Mucosa of descending colon (tissue), 3 donors: ENCODE measurements at regions not wholly inside any gene's neighbourhood (a gene's known extent, or its start where the extent isn't known, plus 50 kb on each side); places are given as distances from the start of the nearest gene placed in this dataset.

Source experiments
- ATAC-seq: fragments of 200-7000 bp; cut with Tn5 transposase; one replicate; pipeline ENCODE4 v1.9.1; 2020; ENCODE audit warnings: mild to moderate bottlenecking, moderate library complexity
- DNase-seq, 3 donors: peaks; one replicate each; pipeline ENCODE4 v3.0.0-alpha.2; 2020
- H3K36me3 ChIP-seq: fragments of 200-600 bp; one replicate; pipeline ENCODE4 v1.8.0; 2021; ENCODE audit warnings: low read depth, mild to moderate bottlenecking
- H3K4me1 ChIP-seq: fragments of 200-600 bp; one replicate; pipeline ENCODE4 v1.8.0; 2021; ENCODE audit warnings: low read depth, mild to moderate bottlenecking
- H3K4me3 ChIP-seq: fragments of 200-600 bp; one replicate; pipeline ENCODE4 v1.8.0; 2021; ENCODE audit warnings: mild to moderate bottlenecking
- H3K9me3 ChIP-seq: fragments of 200-600 bp; one replicate; pipeline ENCODE4 v1.8.0; 2021; ENCODE audit warnings: mild to moderate bottlenecking
- CTCF ChIP-seq: fragments of 200-600 bp; IDR thresholded peaks from one replicate; pipeline ENCODE4 v1.8.0; 2022; ENCODE audit warnings: antibody characterized with exemption, mild to moderate bottlenecking
- intact Hi-C, 2 donors: fragments of 100-400 bp; cut with DNase I in 1 of 2; cut with micrococcal nuclease in 1 of 2; formaldehyde crosslinking; loops; one replicate each; pipeline versions ENCODE4 v1.11.0 to v1.11.1; 2022; cut with DNase I, micrococcal nuclease
- donor health status: DM: no; HTN: no; CAD: no; lungs with moderate emphysema.
- donor health status: DM: no; HTN: no; CAD: no.
- donor health status: DM: no; HTN: yes; CAD: no.

GRCh38 chr3:30505866-30506520 is 100.4 kb upstream of the TGFBR2 start:
- DNase-seq (no peak), ATAC-seq (no peak)
- intact Hi-C loops: no loop called here
- H3K36me3 ChIP-seq: no peaks in the 10 kb centered on the region
- H3K9me3 ChIP-seq: no peaks in the 10 kb centered on the region
- H3K4me3 ChIP-seq: no peak overlapping the region
- H3K4me1 ChIP-seq: no peaks in the 10 kb centered on the region
- TF ChIP-seq CTCF: no peak

GRCh38 chr3:30508339-30508738 is 98.1 kb upstream of the TGFBR2 start:
- H3K4me1 ChIP-seq: no peaks in the 10 kb centered on the region
- no peak for TF ChIP-seq CTCF
- no peaks in the 10 kb centered on the region for H3K36me3 ChIP-seq
- H3K9me3 ChIP-seq: no peaks in the 10 kb centered on the region
- ATAC-seq (no peak), DNase-seq (no peak)
- intact Hi-C loops: no loop called here
- no peak overlapping the region for H3K4me3 ChIP-seq

GRCh38 chr3:30510596-30510995 is 95.8 kb upstream of the TGFBR2 start:
- intact Hi-C loops: loop anchor here in 1 of 2 donors (10.0 kb wide), 1 partner anchor 184 kb away; no protein-coding TSS in a partner anchor
- DNase-seq (no peak), ATAC-seq (no peak)
- H3K4me1 ChIP-seq: no peaks in the 10 kb centered on the region
- H3K9me3 ChIP-seq: no peaks in the 10 kb centered on the region
- H3K36me3 ChIP-seq: no peaks in the 10 kb centered on the region
- no peak overlapping the region for H3K4me3 ChIP-seq
- TF ChIP-seq CTCF: no peak

GRCh38 chr3:30511524-30512251 is 94.7 kb upstream of the TGFBR2 start:
- DNase-seq: peak in 1 of 3 donors; percentile 32
- ATAC-seq: peak; percentile 33
- intact Hi-C loops: loop anchor here in 1 of 2 donors (10.0 kb wide), 1 partner anchor 183 kb away; no protein-coding TSS in a partner anchor
- no peak overlapping the region for H3K4me3 ChIP-seq
- TF ChIP-seq CTCF: no peak
- H3K36me3 ChIP-seq: no peaks in the 10 kb centered on the region
- H3K4me1 ChIP-seq: no peaks in the 10 kb centered on the region
- no peaks in the 10 kb centered on the region for H3K9me3 ChIP-seq

- H3K9me3 ChIP-seq: no peaks in the 10 kb centered on the region
- no peak for ATAC-seq
- H3K4me3 ChIP-seq: no peak overlapping the region
- no peak for TF ChIP-seq CTCF
- no peak for DNase-seq
- H3K4me1 ChIP-seq: no peaks in the 10 kb centered on the region
- no peaks in the 10 kb centered on the region for H3K36me3 ChIP-seq
- intact Hi-C loops: loop anchor here in 1 of 2 donors (10.0 kb wide), 1 partner anchor 182 kb away; no protein-coding TSS in a partner anchor
These were observed 93.8 kb upstream of the TGFBR2 start for GRCh38 chr3:30512576-30512975.
